Kasumi-1 (cell line): ENCODE measurements at regions not wholly inside any gene's neighbourhood (a gene's known extent, or its start where the extent isn't known, plus 50 kb on each side); places are given as distances from the start of the nearest gene placed in this dataset.

Experiments used
- DNase-seq, 2 experiments: peaks; one replicate each; lab custom pipeline; 2025; lab: John Stamatoyannopoulos, UW

DNA sequence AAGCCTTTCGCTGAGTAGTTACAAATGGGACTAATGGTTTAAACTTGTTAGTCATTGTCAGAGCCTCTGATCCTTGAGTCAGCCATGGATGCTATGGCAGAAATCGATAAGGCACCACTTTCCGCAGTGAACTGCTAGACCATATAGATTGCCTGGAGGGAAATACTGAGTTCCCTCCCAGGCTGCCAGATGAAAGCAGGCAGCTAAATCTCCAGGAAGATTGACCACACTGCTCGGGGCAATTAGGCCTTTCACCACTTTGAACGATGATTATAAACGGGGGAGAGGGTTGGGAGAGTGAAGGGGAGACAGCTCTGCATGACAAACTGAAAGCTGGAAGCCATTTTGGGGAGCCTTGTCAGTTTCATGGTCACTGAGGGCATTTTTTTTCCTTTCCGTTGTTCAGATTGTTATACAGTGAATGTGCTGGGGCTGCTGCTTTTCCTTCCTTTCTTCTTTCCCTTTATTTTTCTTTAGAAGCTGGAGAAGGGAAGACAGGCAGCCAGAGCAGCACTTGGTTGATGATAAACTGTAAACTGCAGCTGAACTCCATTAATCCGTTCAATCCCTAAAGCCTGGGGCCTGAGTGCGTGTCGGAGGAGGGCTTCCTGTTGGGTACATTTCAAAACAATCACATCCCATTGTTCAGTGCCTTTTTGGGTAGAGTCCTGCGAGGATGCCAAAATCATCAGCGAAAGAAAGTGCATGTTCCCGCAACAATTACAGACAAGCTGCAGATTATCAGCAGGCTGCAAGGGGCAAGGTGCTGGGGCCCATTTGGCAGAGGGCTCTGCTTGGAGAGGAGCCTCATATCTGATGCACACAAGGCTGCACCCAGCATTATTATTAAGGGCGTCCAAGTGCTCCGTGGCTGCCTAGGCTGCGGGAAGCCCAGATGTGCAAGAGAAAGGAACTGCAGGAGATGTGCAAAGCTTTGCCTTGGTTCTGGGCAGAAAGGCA lies 308.4 kb downstream of the PSAT1 start:
- no peak for DNase-seq

DNA sequence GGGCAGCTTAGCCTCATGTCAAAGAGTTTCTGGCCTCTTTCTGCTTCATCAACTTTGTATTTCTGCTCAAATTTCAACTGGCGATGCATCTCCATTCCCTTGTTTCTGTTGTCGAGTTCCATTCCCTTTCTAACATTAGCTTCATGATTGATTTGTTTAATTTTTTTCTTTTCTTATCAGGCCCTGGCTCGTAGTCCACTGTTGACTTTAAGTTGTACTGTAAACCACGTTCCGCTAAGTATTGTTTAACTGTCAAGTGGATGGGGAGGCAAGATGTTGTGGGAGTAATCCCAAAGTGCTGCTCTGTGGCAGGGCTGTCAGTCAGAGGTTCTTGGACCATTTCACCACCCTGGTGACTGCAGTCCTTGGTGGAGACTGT lies 309.1 kb downstream of the PSAT1 start:
- DNase-seq, result no peak

DNA sequence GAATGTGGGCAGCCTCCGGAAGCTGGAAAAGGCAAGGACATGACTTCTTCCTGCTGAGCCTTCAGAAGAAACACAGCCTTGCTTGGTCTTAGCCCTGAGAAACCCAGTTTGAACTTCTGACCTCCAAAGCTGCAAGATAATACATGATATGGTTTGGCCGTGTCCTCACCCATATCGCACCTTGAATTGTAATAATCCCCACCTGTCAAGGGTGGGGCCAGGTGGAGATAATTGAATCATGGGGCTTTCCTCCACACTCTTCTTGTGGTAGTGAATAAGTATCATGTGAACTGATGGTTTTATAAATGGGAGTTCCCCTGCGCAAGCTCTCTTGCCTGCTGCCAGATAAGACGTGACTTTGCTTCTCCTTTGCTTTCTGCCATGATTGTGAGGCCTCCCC lies 310.9 kb downstream of the PSAT1 start:
- no peak for DNase-seq

DNA sequence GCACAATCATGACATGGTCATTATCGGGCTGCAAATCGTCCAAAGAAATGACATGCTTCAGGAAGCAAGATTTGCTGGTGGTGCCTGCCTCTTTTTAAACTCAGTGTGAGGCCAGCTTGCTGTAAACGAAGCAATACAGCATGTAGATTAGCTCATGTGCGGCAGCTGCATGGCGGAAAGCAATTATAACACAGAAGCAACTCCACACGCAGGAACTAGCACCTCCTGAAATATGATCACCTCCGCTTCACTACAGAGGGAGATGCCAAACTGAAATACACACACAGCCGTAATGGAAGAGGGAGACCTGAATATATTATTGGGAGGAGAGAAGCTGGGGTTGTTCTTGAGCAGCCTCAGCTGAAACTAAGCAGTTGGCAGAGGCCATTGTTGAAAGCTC lies 312.5 kb downstream of the PSAT1 start:
- DNase-seq, result no peak

DNA sequence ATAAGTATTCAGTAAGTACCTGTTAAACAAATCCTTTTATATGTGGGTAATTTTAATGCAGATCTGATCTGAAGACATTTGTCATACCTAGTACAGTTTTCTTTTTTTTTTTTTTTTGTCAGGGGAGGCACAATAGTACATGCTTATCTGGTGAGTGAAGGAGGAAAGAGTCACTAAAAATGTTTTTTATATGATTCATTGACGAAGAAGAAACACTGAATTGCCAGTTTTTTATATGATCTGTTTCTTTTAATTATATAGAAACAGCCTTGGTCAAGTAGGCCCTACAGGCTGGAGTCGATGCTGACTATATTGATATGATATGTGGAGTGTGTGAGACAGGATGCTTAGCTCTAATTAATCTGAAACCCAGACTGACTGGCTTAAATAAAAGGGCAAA lies 315.2 kb downstream of the PSAT1 start:
- DNase-seq, result no peak

DNA sequence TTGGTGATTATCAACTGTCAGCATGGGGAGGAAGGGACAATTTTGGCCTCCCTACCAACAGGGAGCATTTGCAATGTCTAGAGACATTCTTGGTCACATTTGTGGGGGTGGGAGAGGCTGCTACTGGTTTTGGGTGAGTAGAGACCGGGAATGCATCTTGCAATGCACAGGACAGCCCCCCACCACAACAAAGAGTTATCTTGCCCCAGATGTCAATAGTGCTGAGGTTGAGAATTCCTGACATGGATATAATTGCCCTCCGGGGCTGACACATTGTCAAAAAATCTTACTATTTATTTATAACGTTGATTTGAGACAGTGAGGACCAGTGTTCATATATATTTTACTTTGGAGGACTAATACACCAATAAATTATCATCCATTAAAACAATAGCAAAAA lies 316.1 kb downstream of the PSAT1 start:
- no peak for DNase-seq

DNA sequence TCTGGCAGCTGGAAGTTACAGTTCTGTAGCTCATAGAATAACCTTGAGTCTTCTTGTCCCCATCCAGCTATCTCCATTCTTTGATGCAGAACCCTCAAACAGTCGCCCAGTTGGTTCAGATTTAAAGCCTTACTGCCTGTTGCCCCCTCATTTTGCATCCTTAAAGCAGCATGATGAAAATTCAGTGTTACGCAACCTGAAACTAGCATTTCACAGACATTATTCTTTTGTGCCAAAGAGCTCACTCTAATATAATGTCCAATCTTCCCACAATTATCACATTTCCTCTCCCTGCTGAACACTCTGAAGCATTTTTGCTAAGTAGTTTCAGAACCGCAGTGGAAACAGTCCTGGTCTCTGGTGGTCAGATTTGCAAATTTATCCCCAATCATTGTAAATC lies 318.0 kb downstream of the PSAT1 start:
- no peak for DNase-seq

DNA sequence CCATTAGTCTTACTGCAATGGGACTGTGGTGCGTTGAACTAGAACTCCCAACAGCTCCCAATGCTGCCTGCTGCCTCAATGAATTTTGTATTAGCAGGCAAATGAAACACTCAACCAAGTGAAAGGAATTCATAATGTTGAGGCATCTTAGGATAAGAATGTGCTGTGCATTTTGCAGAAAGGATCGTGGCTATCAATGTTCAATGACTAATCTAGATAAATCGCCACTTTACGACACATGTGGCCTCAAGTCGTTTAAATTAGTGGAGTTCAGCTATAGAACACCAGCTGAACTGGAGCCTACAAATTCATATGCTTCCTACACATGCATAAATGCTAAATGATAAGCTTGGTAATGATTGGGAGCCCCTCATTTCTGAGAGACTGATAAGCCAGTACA lies 318.4 kb downstream of the PSAT1 start:
- DNase-seq, result no peak

DNA sequence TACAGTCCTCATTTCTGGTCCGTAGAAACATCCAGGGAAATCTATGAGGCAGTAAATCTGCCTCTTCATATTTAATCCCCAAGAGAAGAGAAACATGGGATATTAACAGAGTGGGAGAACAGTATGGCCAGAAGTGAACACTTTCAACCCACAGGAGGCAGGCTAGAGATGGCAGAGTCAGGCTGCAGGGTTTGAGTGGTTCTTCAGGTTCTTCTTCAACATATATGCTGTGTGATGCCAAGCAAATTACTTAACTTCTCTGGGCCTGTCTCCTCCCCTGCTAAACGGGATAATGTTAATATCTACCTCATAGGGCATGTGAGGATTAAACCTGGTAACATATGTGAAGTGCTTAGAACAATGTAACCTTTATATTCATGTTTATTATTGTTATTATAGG lies 321.8 kb downstream of the PSAT1 start:
- no peak for DNase-seq

DNA sequence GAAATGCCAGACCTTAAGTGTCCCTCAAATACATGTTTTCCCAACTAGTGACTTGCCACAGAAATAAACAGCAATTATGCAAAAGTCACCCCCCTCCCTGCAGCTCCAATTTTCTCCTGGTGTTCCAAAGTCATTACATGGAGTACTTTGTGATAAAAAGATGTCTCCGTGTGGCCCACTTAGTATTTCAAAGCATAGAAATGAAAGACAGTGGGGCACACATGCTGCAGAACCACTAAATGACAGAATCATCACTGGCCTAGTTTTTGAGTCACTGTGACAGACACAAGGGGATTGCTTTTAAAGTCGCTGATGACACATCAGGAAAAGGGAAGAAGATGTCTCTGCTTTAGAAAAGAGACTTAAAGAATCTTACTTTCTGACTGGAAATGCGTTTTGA lies 323.4 kb downstream of the PSAT1 start:
- DNase-seq, result no peak

DNA sequence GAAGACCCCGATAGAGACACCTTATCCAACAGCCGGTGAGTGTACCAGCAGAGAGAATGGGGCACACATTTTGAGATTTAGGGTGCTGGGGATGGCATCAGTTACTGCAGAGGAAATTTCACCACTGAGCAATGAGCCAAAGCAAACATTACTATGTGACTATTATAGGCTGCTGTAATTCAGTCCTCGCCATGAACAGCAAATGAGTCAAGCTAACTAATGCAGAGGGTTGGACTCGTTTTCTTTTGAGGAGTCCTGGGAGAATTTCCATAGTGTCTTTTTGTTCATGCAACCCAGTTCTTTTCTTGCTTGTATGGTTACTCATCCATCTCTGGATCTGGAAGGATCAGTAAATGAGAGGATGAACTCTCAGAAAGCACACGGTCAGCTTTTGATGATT lies 323.8 kb downstream of the PSAT1 start:
- DNase-seq, result no peak

DNA sequence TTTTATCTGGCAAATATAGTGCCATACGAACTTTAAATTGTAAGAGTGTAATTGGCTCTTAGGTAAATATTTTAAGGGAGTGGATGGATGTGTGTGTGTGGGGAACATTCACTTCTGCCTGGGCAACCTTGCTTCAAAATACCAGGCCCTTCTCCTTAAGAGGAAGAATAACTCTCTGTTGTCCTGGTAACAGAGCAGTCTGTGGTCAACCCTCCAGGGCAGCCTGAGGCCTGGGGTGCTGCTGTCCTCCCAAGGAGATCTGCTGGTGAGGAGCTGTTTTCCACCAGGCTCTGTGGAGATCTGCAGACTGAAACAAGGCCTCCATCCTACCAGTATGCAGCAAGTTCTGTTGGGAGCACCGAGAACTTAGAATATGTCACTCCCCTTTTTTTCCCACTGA lies 325.2 kb downstream of the PSAT1 start:
- peak; percentile 35 to 51 for DNase-seq

DNA sequence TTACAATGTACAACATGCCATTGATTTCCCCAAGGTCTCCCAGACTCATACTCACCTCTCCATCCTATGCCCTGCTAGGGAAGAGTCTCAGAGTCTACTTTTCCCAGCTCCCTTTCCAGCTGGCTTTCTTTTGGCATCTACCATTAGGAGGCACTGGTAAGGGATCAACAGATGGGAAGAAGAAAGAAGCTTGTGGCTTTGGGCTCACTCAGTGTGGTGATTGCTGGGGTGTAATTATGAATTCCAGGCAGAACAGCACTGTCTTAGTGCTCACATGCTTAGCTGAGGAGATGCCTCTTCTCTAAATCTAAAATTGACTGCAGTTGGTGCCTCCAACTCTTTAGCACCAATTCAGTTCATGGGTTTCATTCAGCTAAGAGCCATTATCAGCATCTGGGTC lies 330.0 kb downstream of the PSAT1 start:
- no peak for DNase-seq

DNA sequence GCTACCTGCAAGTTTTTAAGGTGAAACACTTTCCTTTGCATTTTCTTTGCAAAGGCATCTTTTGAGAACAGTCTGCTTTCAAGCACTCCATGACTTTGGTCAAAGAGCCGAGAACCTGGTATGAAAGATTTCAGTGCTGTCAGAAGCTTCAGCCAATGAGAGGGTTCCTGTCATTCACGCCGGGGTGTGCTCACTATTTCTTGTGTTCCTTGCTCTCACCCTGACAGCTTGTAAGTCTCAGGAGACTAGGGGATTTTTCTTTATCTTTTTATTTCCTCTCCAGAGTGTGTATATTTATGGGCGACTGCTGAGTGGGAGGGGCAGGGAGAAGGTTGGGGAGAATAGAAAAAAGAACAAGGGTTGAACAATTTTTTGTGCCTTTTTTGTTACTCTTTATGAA lies 334.0 kb downstream of the PSAT1 start:
- no peak for DNase-seq

DNA sequence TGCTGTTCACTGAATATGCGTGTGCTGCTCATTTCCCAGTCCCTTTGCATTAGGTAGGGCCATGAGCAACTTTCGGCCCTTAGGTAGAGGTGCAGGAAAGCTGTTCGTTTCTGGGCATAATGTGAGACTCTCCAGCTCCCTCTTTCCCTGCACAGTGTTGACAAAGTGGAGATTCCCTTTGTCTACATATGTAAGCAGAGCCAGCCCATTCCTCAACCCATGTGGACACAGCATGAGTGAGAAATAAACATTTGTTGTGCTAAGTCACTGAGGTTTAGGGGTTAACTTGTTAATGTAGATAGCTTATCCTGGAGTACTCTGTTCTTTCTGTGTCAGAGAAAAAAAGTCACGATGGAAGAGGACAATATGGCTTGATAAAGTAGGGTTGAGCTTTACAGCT lies 343.8 kb downstream of the PSAT1 start:
- no peak for DNase-seq

DNA sequence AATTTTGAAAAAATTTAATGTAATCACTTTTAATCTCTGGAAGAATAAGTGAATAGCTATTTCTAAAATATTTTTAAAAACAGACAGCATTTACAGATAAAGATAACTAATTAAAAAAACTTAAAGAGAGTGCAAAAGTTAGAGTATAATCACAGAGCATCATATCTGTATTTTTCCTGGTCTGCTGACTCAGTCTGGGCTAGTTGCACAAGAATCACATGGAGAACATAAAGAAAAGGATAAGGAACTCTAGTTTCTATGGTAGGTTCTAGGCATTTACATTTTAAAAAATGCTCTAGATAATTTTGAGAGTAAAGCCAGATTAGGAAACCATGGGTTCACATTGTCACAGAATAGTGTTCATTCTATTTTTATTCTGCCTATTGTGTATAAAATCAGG lies 347.4 kb downstream of the PSAT1 start:
- no peak for DNase-seq

DNA sequence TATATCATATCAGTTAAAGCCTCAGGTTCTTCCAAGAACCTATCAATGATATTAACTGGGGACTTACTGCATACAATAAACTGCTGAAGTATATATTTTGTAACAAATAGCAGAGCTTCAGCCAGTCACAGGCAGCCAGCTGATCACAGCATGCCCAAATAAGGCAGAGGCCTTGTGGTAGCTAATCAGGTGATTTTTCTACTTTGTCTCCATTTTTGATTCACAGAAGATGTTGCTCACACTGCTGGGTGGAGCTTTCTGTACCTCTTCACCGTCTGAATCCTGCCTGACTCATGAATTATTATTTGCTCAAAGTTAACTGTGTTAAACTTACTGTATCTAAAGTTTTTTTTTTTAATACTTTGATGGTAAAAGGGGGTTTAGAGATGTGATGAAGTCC lies 357.4 kb downstream of the PSAT1 start:
- DNase-seq, result no peak

DNA sequence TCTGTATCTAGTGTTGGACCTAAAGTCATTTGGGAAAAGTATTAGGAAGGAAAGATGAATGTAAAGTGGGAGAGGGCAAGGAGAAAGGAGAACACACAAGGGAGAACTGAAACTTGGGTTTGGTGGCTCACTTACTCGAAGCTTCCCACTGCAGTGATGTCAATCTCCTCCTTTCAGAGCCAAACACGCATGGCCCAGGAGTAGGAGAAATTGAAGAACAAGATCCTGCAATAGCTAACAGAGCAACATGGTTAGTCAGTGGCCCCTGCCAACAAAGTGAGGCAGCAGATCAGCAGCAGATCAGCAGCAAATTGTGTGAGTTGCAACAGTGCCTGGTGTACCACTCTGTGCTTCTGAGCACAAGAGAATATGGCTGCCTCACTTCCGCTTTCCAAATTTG lies 366.4 kb downstream of the PSAT1 start:
- no peak for DNase-seq

DNA sequence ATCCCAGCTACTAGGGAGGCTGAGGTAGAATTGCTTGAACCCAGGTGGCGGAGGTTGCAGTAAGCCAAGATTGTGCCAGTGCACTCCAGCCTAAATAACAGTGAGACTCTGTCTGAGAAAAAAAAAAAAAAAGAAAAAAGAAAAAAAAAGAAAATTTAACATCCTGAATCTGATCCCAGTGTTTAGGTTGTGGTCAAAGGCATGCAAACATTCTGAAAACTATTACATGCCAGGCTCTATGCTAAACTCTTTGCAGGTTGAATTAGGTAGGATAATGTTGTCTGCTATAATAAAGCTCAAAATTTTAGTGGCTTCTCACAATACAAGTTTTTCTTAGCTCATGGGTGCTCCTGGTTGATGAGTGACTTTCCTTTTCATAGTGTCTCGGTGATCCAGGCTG lies 367.4 kb downstream of the PSAT1 start:
- no peak for DNase-seq

DNA sequence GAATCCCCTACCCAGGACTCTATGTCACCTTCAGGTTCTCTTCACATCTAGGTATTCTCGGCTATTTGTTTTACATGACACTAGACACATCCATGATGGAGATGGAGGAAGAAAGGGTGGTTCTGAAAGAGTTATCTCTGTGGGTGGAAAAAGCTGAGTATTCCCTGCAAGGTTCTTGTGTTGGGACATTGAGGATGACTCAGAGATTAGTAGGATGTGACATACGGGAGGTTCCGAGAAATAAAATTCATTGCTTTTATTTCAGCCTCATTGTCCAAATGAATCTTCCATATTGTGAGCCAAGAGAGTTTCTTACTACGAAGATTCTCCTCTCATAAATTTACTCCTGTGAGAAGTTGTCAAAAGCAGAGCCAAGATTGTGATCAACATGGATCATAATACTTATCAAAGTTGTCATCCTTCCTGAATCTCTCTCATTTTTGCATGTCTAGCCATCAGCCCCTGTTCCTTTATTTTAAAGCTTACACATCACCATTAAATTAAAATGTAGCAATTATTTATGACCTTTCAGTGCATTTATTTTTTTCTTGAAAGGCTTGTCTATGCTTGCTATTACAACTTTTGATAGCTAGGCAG lies 370.0 kb downstream of the PSAT1 start:
- no peak for DNase-seq

DNA sequence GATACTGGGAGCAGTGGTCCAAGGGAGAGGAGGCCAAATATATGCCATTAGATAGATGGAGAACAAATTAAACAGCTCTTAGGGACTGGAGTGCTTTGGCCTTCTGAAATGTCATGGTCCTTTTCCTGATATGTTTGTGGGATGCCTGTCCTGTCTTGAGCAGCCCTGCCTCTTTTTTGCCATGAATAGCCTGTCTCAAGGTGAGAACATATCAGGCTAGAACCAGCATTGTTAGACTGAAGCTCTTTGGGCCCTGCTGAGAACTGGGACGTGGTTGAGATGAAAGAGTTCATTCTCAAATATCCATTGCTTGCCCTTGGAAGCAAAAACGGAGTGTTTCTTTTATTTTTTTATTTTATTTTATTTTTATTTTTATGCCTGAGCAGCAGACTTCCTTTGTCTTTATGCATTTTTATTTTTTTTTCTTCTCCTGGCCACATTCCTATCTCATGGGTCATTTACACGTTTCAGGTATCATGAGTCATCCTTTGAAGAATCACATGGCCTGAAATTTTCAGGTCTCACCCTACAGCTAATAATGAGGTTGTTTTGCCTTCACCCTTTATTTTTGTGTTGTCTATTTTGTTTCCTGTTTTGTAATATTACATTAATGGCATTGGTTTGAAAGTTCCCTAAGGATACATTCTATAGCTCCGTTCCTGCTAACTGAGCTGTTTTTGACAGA lies 371.4 kb downstream of the PSAT1 start:
- DNase-seq, result no peak

DNA sequence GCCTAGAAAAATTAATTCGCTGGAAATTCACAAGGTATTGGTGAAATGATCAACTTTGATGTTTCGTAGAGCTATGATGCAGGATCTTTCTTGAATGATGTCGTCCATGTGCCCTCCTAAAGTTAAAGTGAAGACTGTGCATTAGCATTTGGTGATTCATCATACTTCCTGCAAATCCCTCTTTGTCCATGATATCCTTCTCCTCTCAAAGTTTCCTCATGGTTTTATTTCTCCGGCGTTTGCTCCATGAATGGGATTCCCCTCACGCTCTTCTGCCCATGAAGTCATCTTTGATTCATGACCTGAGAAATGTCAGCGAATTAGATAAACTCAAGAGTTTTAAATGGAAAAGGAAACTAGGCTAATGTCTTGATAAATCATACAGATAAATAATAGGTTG lies 372.7 kb downstream of the PSAT1 start:
- no peak for DNase-seq

DNA sequence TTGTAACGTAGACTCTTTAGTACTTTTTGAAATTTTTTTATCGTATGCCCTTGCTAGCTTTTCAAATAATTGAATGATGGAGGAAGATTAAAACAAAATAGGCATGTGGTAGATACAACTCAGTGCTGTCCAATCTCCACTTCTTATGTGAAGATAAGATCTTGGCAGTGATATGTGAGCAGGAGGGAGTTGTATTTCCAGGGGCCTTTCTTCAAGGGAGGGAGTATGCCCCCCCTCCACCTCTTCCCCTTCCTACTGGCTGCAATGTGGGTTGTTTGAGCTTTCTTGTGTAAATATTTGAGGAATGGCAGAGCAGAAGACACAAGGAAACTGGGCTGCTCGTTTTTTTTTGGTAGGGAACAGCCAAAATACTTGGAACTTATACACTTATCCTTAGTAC lies 374.9 kb downstream of the PSAT1 start:
- no peak for DNase-seq
